Cardiac muscle cell (in vitro differentiated cells and primary cell): ENCODE measurements at regions not wholly inside any gene's neighbourhood (a gene's known extent, or its start where the extent isn't known, plus 50 kb on each side); places are given as distances from the start of the nearest gene placed in this dataset.

ENCODE experiments used
- DNase-seq, 2 donors: peaks; one replicate each; pipeline versions ENCODE4 v3.0.0 to v3.0.0-alpha.2; 2010 to 2017; ENCODE audit warnings: low read depth in 1 of 2, low spot score in 1 of 2
- H3K27ac ChIP-seq: fragments of 200-600 bp; sonication (generic); 2 replicates; pipeline ENCODE4 v1.5.1; 2016
- H3K27me3 ChIP-seq: fragments of 200-600 bp; sonication (generic); 2 replicates; pipeline ENCODE4 v1.6.0; 2016; ENCODE audit warnings: control low read depth
- H3K36me3 ChIP-seq: fragments of 200-600 bp; sonication (generic); 2 replicates; pipeline ENCODE4 v1.5.1; 2016; ENCODE audit warnings: control low read depth
- H3K4me1 ChIP-seq: fragments of 200-600 bp; sonication (generic); 2 replicates; pipeline ENCODE4 v1.8.1; 2017; ENCODE audit warnings: low read depth, mild to moderate bottlenecking, mixed run types
- H3K4me3 ChIP-seq: fragments of 200-600 bp; sonication (generic); 2 replicates; pipeline ENCODE4 v1.5.1; 2016; ENCODE audit warnings: mild to moderate bottlenecking
- H3K9me3 ChIP-seq: fragments of 200-600 bp; sonication (generic); 2 replicates; pipeline ENCODE4 v1.5.1; 2017; ENCODE audit warnings: low read depth, mild to moderate bottlenecking, control low read depth
- TF ChIP-seq, protein P1 (sequence below): IDR thresholded peaks from 2 replicates; pipeline ENCODE4 v1.5.1; 2012; ENCODE audit warnings: low read depth, mild to moderate bottlenecking, low read length

DNA sequence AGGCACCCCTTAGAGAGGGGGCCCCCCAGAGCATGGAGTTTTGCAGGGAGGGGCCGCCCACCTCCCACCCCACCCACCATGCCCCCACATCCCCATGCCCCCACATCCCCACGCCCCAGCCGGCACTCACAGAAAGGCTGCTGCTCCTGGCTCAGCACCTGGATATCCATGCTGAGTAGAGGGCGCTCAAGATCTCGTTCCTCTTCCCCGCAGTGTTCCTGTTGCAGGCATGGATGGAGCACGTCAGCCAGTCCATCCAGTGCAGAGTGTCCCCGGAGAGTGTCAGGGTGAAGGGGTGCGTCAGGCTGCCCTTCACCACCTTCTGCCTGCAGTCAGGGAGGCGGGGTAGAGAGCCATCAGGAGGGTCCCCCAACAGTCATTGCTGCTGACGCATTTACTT, 156.2 kb downstream of the CRYBB2 start:
- H3K36me3 ChIP-seq = no peaks in the 10 kb centered on the region
- H3K4me1 ChIP-seq = no peaks in the 10 kb centered on the region
- H3K4me3 ChIP-seq = no peak overlapping the region
- DNase-seq = no peak
- TF ChIP-seq, protein P1, sequence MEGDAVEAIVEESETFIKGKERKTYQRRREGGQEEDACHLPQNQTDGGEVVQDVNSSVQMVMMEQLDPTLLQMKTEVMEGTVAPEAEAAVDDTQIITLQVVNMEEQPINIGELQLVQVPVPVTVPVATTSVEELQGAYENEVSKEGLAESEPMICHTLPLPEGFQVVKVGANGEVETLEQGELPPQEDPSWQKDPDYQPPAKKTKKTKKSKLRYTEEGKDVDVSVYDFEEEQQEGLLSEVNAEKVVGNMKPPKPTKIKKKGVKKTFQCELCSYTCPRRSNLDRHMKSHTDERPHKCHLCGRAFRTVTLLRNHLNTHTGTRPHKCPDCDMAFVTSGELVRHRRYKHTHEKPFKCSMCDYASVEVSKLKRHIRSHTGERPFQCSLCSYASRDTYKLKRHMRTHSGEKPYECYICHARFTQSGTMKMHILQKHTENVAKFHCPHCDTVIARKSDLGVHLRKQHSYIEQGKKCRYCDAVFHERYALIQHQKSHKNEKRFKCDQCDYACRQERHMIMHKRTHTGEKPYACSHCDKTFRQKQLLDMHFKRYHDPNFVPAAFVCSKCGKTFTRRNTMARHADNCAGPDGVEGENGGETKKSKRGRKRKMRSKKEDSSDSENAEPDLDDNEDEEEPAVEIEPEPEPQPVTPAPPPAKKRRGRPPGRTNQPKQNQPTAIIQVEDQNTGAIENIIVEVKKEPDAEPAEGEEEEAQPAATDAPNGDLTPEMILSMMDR = no peak
- H3K27me3 ChIP-seq = no peaks in the 10 kb centered on the region
- H3K9me3 ChIP-seq = no peaks in the 10 kb centered on the region
- H3K27ac ChIP-seq = no peak overlapping the region

DNA sequence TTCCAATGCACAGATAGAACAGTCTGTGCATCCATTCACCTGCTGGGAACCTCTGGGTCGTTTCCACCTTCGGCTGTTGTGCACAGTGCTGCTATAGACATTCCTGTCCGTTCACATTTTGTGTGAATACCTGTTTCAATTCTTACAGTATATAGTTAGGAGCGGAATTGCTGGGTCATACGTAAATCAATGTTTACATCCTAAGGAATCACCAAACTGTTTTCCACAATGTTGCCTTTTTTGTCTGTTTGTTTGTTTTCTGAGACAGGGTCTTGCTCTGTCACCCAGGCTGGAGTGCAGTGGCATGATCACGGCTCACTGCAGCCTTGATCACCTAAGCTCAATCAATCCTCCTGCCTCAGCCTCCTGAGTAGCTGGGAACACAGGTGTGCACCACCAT, 158.3 kb downstream of the CRYBB2 start:
- Histone ChIP-seq H3K4me3 (no peak overlapping the region), H3K4me1 (no peaks in the 10 kb centered on the region), H3K36me3 (no peaks in the 10 kb centered on the region), H3K27ac (no peak overlapping the region), H3K27me3 (no peaks in the 10 kb centered on the region), H3K9me3 (no peaks in the 10 kb centered on the region)
- no peak for DNase-seq
- TF ChIP-seq, protein P1 = no peak

- no peak overlapping the region for H3K4me3 ChIP-seq
- no peak overlapping the region for H3K27ac ChIP-seq
- no peaks in the 10 kb centered on the region for H3K27me3 ChIP-seq
- H3K4me1 ChIP-seq = no peaks in the 10 kb centered on the region
- no peak for DNase-seq
- no peaks in the 10 kb centered on the region for H3K9me3 ChIP-seq
- TF ChIP-seq, protein P1 = no peak
- no peaks in the 10 kb centered on the region for H3K36me3 ChIP-seq
These were observed 160.8 kb downstream of the CRYBB2 start for GRCh38 chr22:25380122-25380747.

- H3K4me3 ChIP-seq = no peak overlapping the region
- no peak overlapping the region for H3K27ac ChIP-seq
- no peaks in the 10 kb centered on the region for H3K27me3 ChIP-seq
- TF ChIP-seq, protein P1 = peak; percentile 12
- H3K4me1 ChIP-seq = peaks cover 3% of the 10 kb centered on the region
- H3K9me3 ChIP-seq = no peaks in the 10 kb centered on the region
- no peak for DNase-seq
- no peaks in the 10 kb centered on the region for H3K36me3 ChIP-seq
These were observed 163.3 kb downstream of the CRYBB2 start for GRCh38 chr22:25382762-25383161.

DNA sequence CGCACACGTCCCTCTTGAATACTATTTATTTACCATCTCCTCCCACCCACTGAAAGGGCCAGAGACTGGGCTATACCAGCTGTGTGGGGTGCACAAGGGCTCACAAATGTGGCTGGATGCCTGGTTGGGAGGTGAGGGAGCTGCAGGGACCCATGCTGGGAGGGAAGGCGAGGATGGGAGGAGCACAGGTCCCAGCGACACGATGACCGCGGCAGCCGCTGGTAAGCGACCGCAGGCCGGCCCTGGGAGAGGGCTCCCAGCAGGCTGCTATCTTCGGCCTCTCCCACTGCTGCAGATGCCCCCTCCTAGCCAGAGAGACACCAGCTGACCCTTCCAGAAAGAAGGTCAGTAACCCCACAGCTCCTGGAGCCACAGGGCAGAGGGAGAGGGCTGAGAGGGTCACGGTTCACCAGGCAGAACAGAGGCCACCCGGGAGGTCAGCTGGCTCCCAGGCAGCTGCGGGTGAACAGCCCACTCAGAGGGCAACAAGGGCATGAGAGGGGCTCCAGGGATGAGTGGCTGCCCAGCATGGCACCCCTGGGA, 163.9 kb downstream of the CRYBB2 start:
- Histone ChIP-seq H3K9me3 (no peaks in the 10 kb centered on the region), H3K27me3 (no peaks in the 10 kb centered on the region), H3K4me1 (peaks cover 3% of the 10 kb centered on the region), H3K36me3 (no peaks in the 10 kb centered on the region), H3K4me3 (no peak overlapping the region), H3K27ac (no peak overlapping the region)
- no peak for DNase-seq
- TF ChIP-seq, protein P1 = no peak
